GM12891 (cell line): ENCODE measurements at regions not wholly inside any gene's neighbourhood (a gene's known extent, or its start where the extent isn't known, plus 50 kb on each side); places are given as distances from the start of the nearest gene placed in this dataset.
A peak's percentile ranks its signal among the peaks of the same experiment; 100 is the strongest.

Experiments used
- DNase-seq: peaks from one replicate; pipeline ENCODE4 v3.0.0; 2011; ENCODE audit warnings: low spot score; ENCODE audit not compliant: insufficient read length
- FAIRE-seq: peaks from 2 replicates; lab custom pipeline; 2011; peaks lifted over from hg19 to GRCh38; lab: Jason Lieb, UNC
- PAX5 ChIP-seq: IDR thresholded peaks from 2 replicates; pipeline ENCODE4 v1.6.1; 2011; ENCODE audit warnings: low read length, moderate library complexity, mild to moderate bottlenecking; ENCODE audit not compliant: insufficient read depth, severe bottlenecking
- POLR2A ChIP-seq: IDR thresholded peaks from 2 replicates; pipeline ENCODE4 v1.6.1; 2011; ENCODE audit warnings: low read depth, low read length, control low read depth
- POLR2AphosphoS5 ChIP-seq: IDR thresholded peaks from 2 replicates; pipeline ENCODE4 v1.6.1; 2011; ENCODE audit warnings: low read depth, low read length, control low read depth
- POU2F2 ChIP-seq: IDR thresholded peaks from 2 replicates; pipeline ENCODE4 v1.6.1; 2011; ENCODE audit warnings: low read depth, mild to moderate bottlenecking, control low read depth, low read length, moderate library complexity
- SPI1 ChIP-seq: IDR thresholded peaks from 2 replicates; pipeline ENCODE4 v1.6.1; 2011; ENCODE audit warnings: low read depth, low read length, control low read depth
- TAF1 ChIP-seq: IDR thresholded peaks from 2 replicates; pipeline ENCODE4 v1.6.1; 2011; ENCODE audit warnings: low read depth, low read length, control low read depth

DNA sequence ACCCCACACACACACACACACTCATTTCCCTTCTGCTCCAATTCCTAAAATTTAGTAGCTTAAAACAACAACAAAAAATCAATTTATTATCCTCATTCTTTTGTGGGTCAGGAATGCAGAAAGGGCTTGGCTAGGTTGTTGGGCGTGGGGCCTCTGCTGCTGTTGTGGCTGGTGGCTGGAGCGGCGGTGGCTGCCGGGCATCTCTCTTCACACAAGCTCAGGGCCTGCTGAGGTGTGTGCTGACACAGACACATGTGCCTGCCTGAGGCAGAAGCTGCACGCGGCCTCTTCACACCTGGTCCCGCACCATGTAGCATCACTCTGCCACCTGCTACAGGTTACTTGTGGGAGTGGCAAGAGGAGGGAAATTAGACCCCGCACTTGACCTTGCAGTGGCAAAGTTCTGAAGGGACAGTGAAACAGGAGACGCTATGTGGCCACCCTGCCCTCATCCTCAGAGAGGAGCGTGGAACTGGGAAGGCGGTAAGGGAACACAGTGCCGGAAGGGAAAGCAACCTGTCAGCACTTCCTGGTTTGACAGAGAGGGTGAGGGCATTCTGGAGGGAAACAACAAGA, 64.0 kb upstream of the PRR20G start:
- FAIRE-seq (no peak), DNase-seq (no peak)

DNA sequence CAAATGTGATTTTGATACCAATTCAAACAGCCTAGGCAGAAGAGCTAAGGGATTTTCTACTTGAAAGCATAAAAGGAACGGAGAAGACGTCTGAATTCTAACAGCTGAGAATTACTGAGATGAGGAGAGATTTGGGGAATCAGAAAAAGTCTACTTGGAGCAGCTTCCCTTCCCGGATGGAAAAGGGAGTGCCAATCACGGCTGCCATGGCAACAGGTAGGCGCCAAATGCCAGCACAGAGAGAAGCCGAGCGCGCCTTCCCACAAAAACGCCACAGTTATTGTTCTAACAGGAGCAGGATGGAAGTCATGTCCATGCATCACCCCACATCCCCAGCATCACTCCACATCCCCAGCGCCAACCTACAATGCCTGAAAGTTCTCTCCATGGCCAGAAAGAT, 63.5 kb upstream of the PRR20G start:
- FAIRE-seq, result no peak
- no peak for DNase-seq
- TF ChIP-seq POLR2A (no peak), POLR2AphosphoS5 (no peak), PAX5 (no peak), POU2F2 (no peak), SPI1 (no peak), TAF1 (no peak)

More for the DNA sequence above, 64.0 kb upstream of the PRR20G start:
- TF ChIP-seq POU2F2 (no peak), POLR2AphosphoS5 (no peak), TAF1 (no peak), PAX5 (no peak), SPI1 (no peak), POLR2A (no peak)

DNA sequence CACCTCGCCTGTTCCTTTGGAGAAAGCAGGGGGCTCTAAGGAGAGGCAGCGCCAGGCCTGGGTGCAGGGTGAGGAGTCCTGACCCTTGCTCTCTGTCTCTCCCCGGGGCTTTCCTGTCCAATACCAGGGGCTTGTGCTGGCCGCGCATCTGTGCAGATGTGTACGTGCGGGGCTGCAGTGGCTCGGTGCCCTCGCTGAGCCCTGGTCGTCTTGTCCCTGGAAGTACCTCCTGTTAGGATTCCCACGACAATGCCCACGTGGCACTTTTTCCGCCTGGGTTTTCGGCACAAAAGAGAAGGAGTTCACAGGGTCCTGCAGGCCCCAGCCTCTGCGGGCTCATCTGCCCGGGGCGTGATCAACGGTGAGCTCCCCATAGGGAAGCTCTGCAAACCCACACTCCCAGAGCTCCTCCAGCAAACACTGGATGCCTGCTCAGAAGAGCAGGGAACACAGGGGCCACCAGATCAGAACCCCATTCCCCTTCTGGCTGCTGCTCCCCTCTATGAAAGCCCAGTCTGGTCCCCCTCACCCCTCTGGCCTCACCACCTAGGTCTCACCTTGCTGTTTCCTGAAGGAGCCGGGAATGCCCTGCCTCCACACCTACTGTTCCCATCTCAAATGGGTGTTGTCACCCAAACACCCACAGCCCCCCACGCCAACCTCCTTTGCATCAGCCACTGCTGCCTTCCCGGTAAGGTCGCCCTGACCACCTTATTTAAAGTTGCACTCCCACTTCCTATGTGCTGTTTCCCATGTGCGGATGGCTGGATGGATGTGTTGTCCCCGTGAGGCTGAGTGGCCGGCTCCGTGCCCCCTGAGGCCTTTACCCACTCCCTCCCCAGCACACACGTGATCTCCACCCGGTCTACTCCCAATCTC, 62.6 kb upstream of the PRR20G start:
- no peak for FAIRE-seq
- DNase-seq, result no peak

DNA sequence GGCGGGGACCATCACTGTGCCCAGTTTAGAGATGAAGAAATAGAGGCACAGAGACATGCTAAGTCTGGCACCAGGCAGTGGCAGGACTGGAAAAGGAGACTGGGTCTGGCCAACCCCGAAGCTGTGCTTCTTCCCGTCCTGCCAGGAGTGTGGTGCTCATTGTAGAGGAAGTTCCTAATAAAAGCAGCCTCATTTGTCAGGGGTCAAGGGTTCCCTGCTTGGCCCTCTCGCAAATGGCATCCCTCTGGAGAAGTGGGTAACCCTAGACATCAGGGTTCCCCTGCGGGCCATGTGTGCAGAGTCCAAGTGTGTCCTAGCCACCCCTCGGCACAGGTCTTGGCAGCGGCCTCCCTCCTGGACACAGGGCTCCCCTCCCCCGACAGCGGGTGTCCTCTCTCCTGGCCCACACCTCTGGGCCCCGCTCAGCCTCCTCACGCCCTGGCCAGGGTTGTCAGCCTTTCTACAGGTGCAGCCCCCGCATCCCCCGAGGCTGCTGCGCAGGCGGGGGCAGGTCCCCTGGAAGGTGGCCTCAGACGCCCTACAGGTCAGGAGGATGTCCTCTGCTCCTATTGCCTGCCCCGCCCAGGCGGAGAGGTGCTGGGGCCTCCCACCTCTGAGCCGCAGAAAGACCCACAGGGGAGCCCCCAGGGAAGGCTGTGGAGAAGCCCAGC, 61.8 kb upstream of the PRR20G start:
- FAIRE-seq, result no peak
- no peak for DNase-seq
- TF ChIP-seq POLR2AphosphoS5 (no peak), POLR2A (no peak), SPI1 (no peak), TAF1 (no peak), PAX5 (no peak), POU2F2 (no peak)

More for the DNA sequence above, 62.6 kb upstream of the PRR20G start:
- TF ChIP-seq POU2F2 (no peak), POLR2AphosphoS5 (no peak)

DNA sequence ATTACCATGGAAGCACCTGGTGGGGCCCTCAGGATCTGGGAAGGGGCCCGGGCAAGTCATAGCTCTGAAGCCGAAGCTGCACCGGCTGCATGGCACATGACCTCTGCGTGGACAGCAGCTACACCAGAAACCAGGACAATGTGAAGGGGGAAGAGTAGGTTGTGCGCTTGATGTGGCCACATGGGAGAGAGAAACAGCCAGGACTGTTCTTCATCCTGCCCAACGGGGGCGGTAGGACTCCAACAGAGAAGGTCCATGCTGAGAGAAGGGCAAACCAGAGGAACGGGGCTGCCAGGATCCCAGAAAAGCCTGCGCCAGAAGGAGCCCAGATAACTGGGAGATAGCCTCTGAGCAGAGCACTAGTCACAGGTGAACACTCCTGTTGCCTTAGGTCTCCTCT, 54.9 kb upstream of the PRR20G start:
- no peak for TF ChIP-seq POLR2AphosphoS5
- DNase-seq (no peak), FAIRE-seq (no peak)

DNA sequence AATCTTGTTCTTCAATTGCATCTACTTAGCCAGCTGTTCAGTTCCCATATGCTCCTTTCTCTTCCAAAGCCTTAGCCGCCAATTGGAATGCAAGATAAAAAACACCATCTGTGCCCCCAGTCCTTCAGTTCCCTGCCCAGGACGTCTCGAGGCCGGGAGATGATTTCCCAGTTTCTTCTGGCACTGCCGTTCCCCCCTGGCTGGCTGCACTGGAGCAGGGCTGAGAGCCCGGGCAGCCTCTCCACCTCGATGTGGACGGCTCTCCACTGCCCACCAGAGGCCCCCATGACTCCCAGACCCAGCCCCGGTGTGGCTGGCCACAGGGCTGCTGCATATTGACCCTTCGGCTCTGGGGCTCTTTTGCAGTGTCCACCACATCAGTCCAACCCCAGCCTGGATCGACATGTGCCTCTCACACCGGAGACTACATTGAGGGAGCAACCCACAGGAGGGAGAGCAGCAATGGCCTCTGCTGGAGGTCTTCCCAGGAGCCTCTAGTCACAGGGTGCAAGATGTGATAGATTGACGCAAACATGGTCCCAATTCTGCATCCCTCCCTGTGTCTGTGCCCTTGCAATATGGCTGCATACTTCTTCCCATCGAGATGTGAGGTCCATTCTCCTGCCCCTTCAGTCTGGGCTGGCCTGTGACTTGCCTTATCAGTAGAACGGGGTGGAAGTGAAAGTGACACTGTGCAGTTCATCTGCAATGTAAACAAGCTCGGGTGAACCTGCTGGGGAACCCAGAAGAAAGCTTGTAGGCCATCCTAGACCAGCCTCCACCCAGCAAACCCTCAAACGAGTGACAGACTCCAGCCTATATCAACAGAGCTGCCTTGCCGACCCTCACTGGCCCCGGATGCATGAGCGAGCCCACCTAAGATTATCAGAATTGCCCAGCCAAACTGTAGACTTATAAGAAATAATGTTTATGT, 52.3 kb upstream of the PRR20G start:
- no peak for TF ChIP-seq POU2F2
- no peak for TF ChIP-seq POLR2AphosphoS5
- TF ChIP-seq POLR2A, result no peak
- no peak for TF ChIP-seq TAF1
- TF ChIP-seq SPI1, result no peak
- no peak for TF ChIP-seq PAX5
- no peak for DNase-seq
- no peak for FAIRE-seq

DNA sequence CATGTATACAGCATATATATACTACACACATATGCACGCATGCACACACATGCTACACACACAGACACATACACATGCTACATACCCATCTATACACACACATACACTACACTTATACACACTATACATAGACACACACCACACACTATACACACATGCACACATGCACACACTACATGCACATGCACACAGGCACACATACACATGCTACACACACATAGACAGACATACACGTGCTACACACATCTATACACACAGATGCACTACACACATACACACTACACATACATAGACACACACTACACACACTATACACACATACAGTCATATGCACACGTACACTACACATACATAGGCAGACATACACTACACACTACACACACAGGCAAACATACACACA, 51.2 kb upstream of the PRR20G start:
- no peak for TF ChIP-seq SPI1
- no peak for TF ChIP-seq PAX5
- FAIRE-seq (peak; percentile 83), DNase-seq (no peak)

DNA sequence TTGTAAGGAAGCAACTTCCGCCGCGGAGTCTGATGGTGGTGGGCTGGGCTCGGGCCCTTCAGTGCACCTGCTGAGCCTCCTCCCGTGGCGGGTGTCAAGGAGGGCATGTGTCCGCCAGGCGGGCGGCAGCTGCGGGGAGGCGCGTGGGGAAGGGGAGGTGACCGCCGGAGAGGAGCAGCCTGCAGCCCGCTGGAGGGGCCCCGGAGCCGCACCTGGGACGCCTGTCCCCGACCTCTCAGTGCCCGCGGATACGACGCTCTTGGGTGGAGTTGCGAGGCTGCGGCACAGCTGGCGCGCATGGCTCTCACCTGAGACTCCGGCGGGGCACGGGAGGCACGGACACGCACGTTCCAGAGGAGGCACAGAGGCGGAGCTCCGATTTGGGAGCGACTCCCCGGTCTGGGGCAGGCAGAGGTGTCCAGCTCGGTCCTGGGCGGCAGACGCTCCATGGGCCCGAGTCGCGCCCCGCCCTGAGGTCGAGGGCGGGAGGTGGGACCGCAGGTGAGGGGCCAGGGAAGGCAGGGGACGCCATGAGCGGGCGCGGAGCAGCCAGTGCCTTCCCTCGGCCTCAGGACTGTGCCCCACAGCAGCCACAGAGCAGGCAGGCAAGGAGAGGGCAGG, 50.2 kb upstream of the PRR20G start:
- no peak for TF ChIP-seq POLR2A
- TF ChIP-seq POLR2AphosphoS5, result no peak
- FAIRE-seq, result no peak
- DNase-seq, result no peak
